ENCODE measurements at regions not wholly inside any gene's neighbourhood (a gene's known extent, or its start where the extent isn't known, plus 50 kb on each side); places are given as distances from the start of the nearest gene placed in this dataset.

GRCh38 chr2:209348433-209348832 lies 75.4 kb upstream of the MAP2 start:
- no peak overlapping the region for H3K4me3 ChIP-seq
- no peaks in the 10 kb centered on the region for H3K27me3 ChIP-seq
- H3K27ac ChIP-seq = no peak overlapping the region
- no peaks in the 10 kb centered on the region for H3K4me1 ChIP-seq
- H3K36me3 ChIP-seq = no peaks in the 10 kb centered on the region
- no peak for TF ChIP-seq CTCF (IDR thresholded peaks at IDR 0.05)
- H3K9me3 ChIP-seq = no peaks in the 10 kb centered on the region
- no peak for DNase-seq (ENCODE audit: low spot score)

DNA sequence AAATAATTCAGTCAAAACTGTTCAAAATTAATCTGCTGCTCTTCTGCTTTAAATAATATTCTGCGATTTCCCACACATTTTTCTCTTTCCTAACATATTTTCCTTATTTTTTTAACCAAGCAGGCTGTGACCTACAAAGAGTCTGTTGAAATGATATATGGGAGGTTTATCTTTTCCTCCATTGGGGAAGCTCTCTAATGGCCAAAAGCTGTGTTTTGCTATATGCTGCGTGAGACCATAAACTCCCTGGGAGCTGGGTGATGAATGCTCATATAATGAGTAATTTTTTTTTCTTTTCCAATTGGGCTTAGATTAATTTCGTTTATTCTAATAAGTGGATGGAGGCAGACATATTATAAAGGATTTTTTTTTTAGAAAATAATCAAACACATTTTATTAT lies 72.2 kb upstream of the MAP2 start:
- TF ChIP-seq CTCF (IDR thresholded peaks at IDR 0.05) = no peak
- H3K4me3 ChIP-seq = no peak overlapping the region
- H3K27me3 ChIP-seq = no peaks in the 10 kb centered on the region
- no peaks in the 10 kb centered on the region for H3K36me3 ChIP-seq
- H3K27ac ChIP-seq = no peak overlapping the region
- H3K4me1 ChIP-seq = no peaks in the 10 kb centered on the region
- H3K9me3 ChIP-seq = no peaks in the 10 kb centered on the region
- DNase-seq (ENCODE audit: low spot score) = no peak

GRCh38 chr2:209358992-209359391 lies 64.9 kb upstream of the MAP2 start:
- Histone ChIP-seq H3K4me3 (no peak overlapping the region), H3K9me3 (no peaks in the 10 kb centered on the region), H3K27me3 (no peaks in the 10 kb centered on the region), H3K36me3 (no peaks in the 10 kb centered on the region), H3K27ac (no peak overlapping the region), H3K4me1 (no peaks in the 10 kb centered on the region)
- no peak for DNase-seq (ENCODE audit: low spot score)
- TF ChIP-seq CTCF (IDR thresholded peaks at IDR 0.05) = no peak

- Histone ChIP-seq H3K27ac (no peak overlapping the region), H3K4me3 (no peak overlapping the region), H3K27me3 (no peaks in the 10 kb centered on the region), H3K9me3 (peaks cover 0 to 7% of the 10 kb centered on the region in 2 donors), H3K4me1 (no peaks in the 10 kb centered on the region), H3K36me3 (no peaks in the 10 kb centered on the region)
- no peak for TF ChIP-seq CTCF (IDR thresholded peaks at IDR 0.05)
- no peak for DNase-seq (ENCODE audit: low spot score)
These were observed 56.6 kb upstream of the MAP2 start for GRCh38 chr2:209367075-209367747.

DNA sequence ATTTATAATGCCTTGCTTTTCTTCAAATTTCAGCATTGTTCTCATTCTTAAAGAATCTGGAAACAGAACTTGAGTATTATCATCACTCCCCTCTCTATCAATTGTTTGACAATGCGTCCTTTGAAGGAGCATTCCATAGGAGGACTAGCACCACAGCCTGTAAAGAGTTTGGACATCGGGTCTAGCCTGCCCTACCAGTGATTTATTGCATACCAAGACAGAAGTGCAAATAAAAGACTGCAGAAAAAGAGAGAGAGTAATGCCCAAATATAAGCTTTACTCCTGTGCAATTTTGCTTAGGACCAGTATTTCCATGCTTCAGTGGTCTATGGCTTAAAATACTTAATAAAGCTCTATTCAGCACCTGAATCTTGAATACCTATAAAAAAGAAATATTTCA lies 55.4 kb upstream of the MAP2 start:
- Histone ChIP-seq H3K9me3 (peaks cover 0 to 7% of the 10 kb centered on the region in 2 donors), H3K4me3 (no peak overlapping the region)
- no peak for TF ChIP-seq CTCF (IDR thresholded peaks at IDR 0.05)

GRCh38 chr2:209368914-209369313 lies 54.9 kb upstream of the MAP2 start:
- Histone ChIP-seq H3K36me3 (no peaks in the 10 kb centered on the region), H3K27ac (no peak overlapping the region), H3K9me3 (peaks cover 0 to 9% of the 10 kb centered on the region in 2 donors), H3K4me1 (no peaks in the 10 kb centered on the region), H3K4me3 (no peak overlapping the region), H3K27me3 (no peaks in the 10 kb centered on the region)
- DNase-seq (ENCODE audit: low spot score) = peak; percentile 59
- TF ChIP-seq CTCF (IDR thresholded peaks at IDR 0.05) = no peak

More for the DNA sequence above, 55.4 kb upstream of the MAP2 start:
- Histone ChIP-seq H3K27me3 (no peaks in the 10 kb centered on the region), H3K36me3 (no peaks in the 10 kb centered on the region), H3K27ac (no peak overlapping the region), H3K4me1 (no peaks in the 10 kb centered on the region)
- DNase-seq (ENCODE audit: low spot score) = no peak
